ENCODE measurements at regions not wholly inside any gene's neighbourhood (a gene's known extent, or its start where the extent isn't known, plus 50 kb on each side); places are given as distances from the start of the nearest gene placed in this dataset.

GRCh38 chr3:74442683-74443082, 171.8 kb downstream of the CNTN3 start:
- Mint-ChIP-seq H3K27ac (ENCODE audit: unreplicated experiment) (no peak overlapping the region), H3K4me1 (ENCODE audit: low read depth, unreplicated experiment) (peaks cover 13% of the 10 kb centered on the region), H3K9me3 (ENCODE audit: unreplicated experiment) (peaks cover 9% of the 10 kb centered on the region), H3K36me3 (ENCODE audit: unreplicated experiment) (no peaks in the 10 kb centered on the region), H3K4me3 (ENCODE audit: unreplicated experiment) (no peak overlapping the region), H3K27me3 (ENCODE audit: unreplicated experiment) (peaks cover 7% of the 10 kb centered on the region)
- DNase-seq = no peak
- no peak for TF ChIP-seq CTCF (IDR thresholded peaks at IDR 0.05; ENCODE audit: partially characterized antibody, unreplicated experiment)

GRCh38 chr3:74442068-74442467, 172.4 kb downstream of the CNTN3 start:
- Mint-ChIP-seq H3K4me1 (ENCODE audit: low read depth, unreplicated experiment) (peaks cover 9% of the 10 kb centered on the region), H3K36me3 (ENCODE audit: unreplicated experiment) (no peaks in the 10 kb centered on the region), H3K27me3 (ENCODE audit: unreplicated experiment) (peaks cover 3% of the 10 kb centered on the region), H3K27ac (ENCODE audit: unreplicated experiment) (no peak overlapping the region), H3K9me3 (ENCODE audit: unreplicated experiment) (peaks cover 6% of the 10 kb centered on the region), H3K4me3 (ENCODE audit: unreplicated experiment) (no peak overlapping the region)
- DNase-seq = no peak
- TF ChIP-seq CTCF (IDR thresholded peaks at IDR 0.05; ENCODE audit: partially characterized antibody, unreplicated experiment) = no peak

- no peak for TF ChIP-seq CTCF (IDR thresholded peaks at IDR 0.05; ENCODE audit: partially characterized antibody, unreplicated experiment)
- H3K27ac Mint-ChIP-seq (ENCODE audit: unreplicated experiment) = no peak overlapping the region
- H3K27me3 Mint-ChIP-seq (ENCODE audit: unreplicated experiment) = peaks cover 2% of the 10 kb centered on the region
- H3K4me3 Mint-ChIP-seq (ENCODE audit: unreplicated experiment) = no peak overlapping the region
- H3K4me1 Mint-ChIP-seq (ENCODE audit: low read depth, unreplicated experiment) = peaks cover 1% of the 10 kb centered on the region
- no peak for DNase-seq
- no peaks in the 10 kb centered on the region for H3K36me3 Mint-ChIP-seq (ENCODE audit: unreplicated experiment)
- H3K9me3 Mint-ChIP-seq (ENCODE audit: unreplicated experiment) = peaks cover 3% of the 10 kb centered on the region
These were observed 178.3 kb downstream of the CNTN3 start for GRCh38 chr3:74436184-74436583.

GRCh38 chr3:74435631-74436030, 178.8 kb downstream of the CNTN3 start:
- H3K27me3 Mint-ChIP-seq (ENCODE audit: unreplicated experiment) = peaks cover 2% of the 10 kb centered on the region
- no peaks in the 10 kb centered on the region for H3K36me3 Mint-ChIP-seq (ENCODE audit: unreplicated experiment)
- H3K9me3 Mint-ChIP-seq (ENCODE audit: unreplicated experiment) = peaks cover 3% of the 10 kb centered on the region
- DNase-seq = no peak
- no peak overlapping the region for H3K27ac Mint-ChIP-seq (ENCODE audit: unreplicated experiment)
- H3K4me1 Mint-ChIP-seq (ENCODE audit: low read depth, unreplicated experiment) = peaks cover 1% of the 10 kb centered on the region
- no peak overlapping the region for H3K4me3 Mint-ChIP-seq (ENCODE audit: unreplicated experiment)
- TF ChIP-seq CTCF (IDR thresholded peaks at IDR 0.05; ENCODE audit: partially characterized antibody, unreplicated experiment) = no peak

- peaks cover 3% of the 10 kb centered on the region for H3K9me3 Mint-ChIP-seq (ENCODE audit: unreplicated experiment)
These were observed 180.1 kb downstream of the CNTN3 start for GRCh38 chr3:74434406-74434805.

More at GRCh38 chr3:74434406-74434805, 180.1 kb downstream of the CNTN3 start:
- Mint-ChIP-seq H3K27me3 (ENCODE audit: unreplicated experiment) (peaks cover 2% of the 10 kb centered on the region), H3K4me1 (ENCODE audit: low read depth, unreplicated experiment) (peaks cover 1% of the 10 kb centered on the region), H3K36me3 (ENCODE audit: unreplicated experiment) (no peaks in the 10 kb centered on the region), H3K4me3 (ENCODE audit: unreplicated experiment) (no peak overlapping the region), H3K27ac (ENCODE audit: unreplicated experiment) (no peak overlapping the region)
- no peak for TF ChIP-seq CTCF (IDR thresholded peaks at IDR 0.05; ENCODE audit: partially characterized antibody, unreplicated experiment)
- DNase-seq = no peak
